RWPE2 (cell line): ENCODE measurements at regions not wholly inside any gene's neighbourhood (a gene's known extent, or its start where the extent isn't known, plus 50 kb on each side); places are given as distances from the start of the nearest gene placed in this dataset.

Experiments used
- ATAC-seq: fragments of 200-7000 bp; cut with Tn5 transposase; 3 replicates; pipeline ENCODE4 v1.9.1; 2021; ENCODE audit warnings: low read depth
- DNase-seq: peaks from one replicate; pipeline ENCODE4 v3.0.0-alpha.2; 2020; ENCODE audit warnings: low spot score
- H3K27ac ChIP-seq: fragments of 450-650 bp; 2 replicates; pipeline ENCODE4 v1.5.1; 2017; ENCODE audit warnings: mild to moderate bottlenecking; ENCODE audit not compliant: poor library complexity, severe bottlenecking
- H3K27me3 ChIP-seq: fragments of 250-450 bp; sonication (Bioruptor Pico); 2 replicates; pipeline ENCODE4 v1.5.1; 2021; ENCODE audit warnings: mild to moderate bottlenecking, moderate library complexity; ENCODE audit not compliant: insufficient read depth, poor library complexity, severe bottlenecking
- H3K36me3 ChIP-seq: fragments of 250-450 bp; sonication (Bioruptor Pico); 2 replicates; pipeline ENCODE4 v1.5.1; 2020; ENCODE audit warnings: low read depth, mild to moderate bottlenecking, moderate library complexity
- H3K4me1 ChIP-seq: fragments of 250-450 bp; sonication (Bioruptor Pico); 2 replicates; pipeline ENCODE4 v1.5.1; 2021; ENCODE audit warnings: mild to moderate bottlenecking, moderate library complexity; ENCODE audit not compliant: insufficient read depth, poor library complexity, severe bottlenecking
- H3K4me3 ChIP-seq: fragments of 250-450 bp; sonication (Bioruptor Pico); 2 replicates; pipeline ENCODE4 v1.5.1; 2021; ENCODE audit warnings: mild to moderate bottlenecking, moderate library complexity; ENCODE audit not compliant: severe bottlenecking
- H3K9me3 ChIP-seq: fragments of 250-450 bp; sonication (Bioruptor Pico); 2 replicates; pipeline ENCODE4 v1.5.1; 2021; ENCODE audit warnings: mild to moderate bottlenecking, moderate library complexity; ENCODE audit not compliant: severe bottlenecking
- TF ChIP-seq, protein P1 (sequence below): fragments of 450-650 bp; IDR thresholded peaks from one replicate; pipeline ENCODE4 v1.5.1; 2017; ENCODE audit warnings: mild to moderate bottlenecking, moderate library complexity; ENCODE audit not compliant: poor library complexity, severe bottlenecking

DNA sequence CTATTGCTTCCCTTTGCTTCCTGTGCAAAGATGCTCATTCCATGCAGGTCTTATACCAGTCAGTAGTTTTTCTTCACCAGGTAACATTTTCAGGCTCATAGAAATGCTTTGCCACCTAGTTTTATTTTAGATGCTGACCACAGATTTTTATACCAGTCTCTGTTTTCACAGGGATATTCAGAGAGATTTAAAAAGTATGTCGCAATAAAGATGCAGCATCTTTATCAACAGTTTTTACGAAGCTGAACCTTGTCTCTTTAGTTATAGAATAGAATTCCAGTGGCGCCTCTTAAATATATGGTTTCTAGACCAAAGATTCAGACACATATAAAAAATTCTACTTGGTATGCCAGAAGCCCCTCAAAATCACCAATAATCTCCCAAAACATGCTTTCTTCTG is 155.7 kb upstream of the PCSK5 start:
- Histone ChIP-seq H3K27me3 (no peaks in the 10 kb centered on the region), H3K9me3 (no peaks in the 10 kb centered on the region)
- no peak for ATAC-seq

DNA sequence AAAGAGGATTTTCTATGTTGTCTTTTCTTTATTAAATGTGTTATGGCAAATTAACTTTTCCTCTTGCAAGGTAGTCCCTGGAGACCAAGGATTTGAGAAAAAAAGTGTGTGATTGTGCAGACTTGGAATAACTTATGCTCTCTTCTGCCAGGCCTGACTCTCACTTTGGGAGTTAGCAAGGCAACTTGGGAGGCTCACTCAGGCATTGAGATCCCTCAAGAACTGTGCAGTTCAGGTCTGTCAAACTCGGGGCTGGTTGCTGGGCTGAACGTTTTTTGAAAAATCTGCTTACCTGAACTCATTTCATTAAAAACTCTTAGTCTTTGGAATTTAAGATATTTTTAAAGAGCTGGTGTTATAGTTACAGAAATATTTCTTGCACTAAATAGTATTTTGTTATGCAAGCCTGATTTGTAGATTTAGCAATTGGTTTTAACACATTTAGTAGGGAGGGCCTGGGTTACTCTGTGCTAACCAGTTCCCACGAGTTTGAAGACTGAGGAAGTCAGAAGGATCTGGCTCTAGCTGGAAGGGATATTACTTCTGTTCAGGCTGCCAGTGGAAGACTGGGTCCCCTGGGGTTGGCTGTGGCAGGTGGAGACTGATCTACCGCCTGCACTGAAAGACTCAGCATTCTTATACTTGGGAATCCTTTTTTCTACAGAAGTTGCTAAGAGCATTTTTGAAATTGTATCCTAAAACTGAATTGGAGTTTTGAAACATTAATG is 150.4 kb upstream of the PCSK5 start:
- TF ChIP-seq, protein P1, sequence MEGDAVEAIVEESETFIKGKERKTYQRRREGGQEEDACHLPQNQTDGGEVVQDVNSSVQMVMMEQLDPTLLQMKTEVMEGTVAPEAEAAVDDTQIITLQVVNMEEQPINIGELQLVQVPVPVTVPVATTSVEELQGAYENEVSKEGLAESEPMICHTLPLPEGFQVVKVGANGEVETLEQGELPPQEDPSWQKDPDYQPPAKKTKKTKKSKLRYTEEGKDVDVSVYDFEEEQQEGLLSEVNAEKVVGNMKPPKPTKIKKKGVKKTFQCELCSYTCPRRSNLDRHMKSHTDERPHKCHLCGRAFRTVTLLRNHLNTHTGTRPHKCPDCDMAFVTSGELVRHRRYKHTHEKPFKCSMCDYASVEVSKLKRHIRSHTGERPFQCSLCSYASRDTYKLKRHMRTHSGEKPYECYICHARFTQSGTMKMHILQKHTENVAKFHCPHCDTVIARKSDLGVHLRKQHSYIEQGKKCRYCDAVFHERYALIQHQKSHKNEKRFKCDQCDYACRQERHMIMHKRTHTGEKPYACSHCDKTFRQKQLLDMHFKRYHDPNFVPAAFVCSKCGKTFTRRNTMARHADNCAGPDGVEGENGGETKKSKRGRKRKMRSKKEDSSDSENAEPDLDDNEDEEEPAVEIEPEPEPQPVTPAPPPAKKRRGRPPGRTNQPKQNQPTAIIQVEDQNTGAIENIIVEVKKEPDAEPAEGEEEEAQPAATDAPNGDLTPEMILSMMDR, result no peak
- no peaks in the 10 kb centered on the region for H3K9me3 ChIP-seq
- no peaks in the 10 kb centered on the region for H3K4me1 ChIP-seq
- no peak overlapping the region for H3K27ac ChIP-seq
- H3K36me3 ChIP-seq, result no peaks in the 10 kb centered on the region
- ATAC-seq (no peak), DNase-seq (no peak)
- no peaks in the 10 kb centered on the region for H3K27me3 ChIP-seq
- no peak overlapping the region for H3K4me3 ChIP-seq

More for the DNA sequence above, 155.7 kb upstream of the PCSK5 start:
- DNase-seq, result no peak
- Histone ChIP-seq H3K36me3 (no peaks in the 10 kb centered on the region), H3K27ac (no peak overlapping the region), H3K4me1 (no peaks in the 10 kb centered on the region), H3K4me3 (no peak overlapping the region)
- TF ChIP-seq, protein P1, result no peak

DNA sequence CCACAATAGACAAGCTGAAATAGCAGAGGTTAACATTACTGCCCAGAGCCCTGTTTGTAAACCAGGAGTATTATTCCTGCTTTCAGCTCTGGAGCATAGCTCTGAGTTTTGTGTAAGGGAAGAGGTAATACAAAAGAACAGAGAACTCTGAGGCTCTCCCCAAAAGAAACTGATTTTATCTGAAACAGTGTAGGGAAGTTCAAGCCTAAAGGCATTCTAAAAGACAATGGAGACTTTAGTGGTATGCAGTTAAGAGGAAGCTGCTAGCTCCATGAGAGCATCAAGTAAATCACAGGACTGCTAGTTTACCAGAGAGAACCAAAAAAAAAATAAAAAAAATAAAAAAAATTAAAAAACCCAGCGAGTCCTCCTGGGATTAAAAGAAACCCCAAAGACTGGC is 146.6 kb upstream of the PCSK5 start:
- TF ChIP-seq, protein P1, result no peak
- Histone ChIP-seq H3K4me3 (no peak overlapping the region), H3K27me3 (no peaks in the 10 kb centered on the region), H3K27ac (no peak overlapping the region), H3K36me3 (no peaks in the 10 kb centered on the region), H3K9me3 (no peaks in the 10 kb centered on the region), H3K4me1 (no peaks in the 10 kb centered on the region)
- ATAC-seq (no peak), DNase-seq (no peak)

DNA sequence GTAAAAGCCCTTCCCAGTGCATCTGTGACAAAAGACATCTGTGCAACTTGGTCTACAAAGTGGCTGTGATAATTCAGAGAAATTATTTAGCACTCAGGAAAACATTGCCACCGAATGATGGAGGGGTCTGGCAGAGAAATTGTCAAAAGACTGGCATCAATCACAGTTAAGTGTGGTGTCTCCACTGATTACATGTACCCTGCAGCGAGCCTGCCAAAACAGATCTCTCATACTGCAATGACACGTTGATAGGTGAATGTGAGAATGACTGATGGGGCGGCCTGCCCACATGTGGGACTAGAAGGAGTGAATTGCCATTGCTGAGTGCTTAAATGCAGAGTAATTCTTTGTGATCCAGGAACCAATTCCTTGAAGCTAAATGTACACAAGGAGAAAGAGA is 136.4 kb upstream of the PCSK5 start:
- H3K4me3 ChIP-seq, result no peak overlapping the region
- H3K9me3 ChIP-seq, result no peaks in the 10 kb centered on the region
- TF ChIP-seq, protein P1, result no peak
- no peak overlapping the region for H3K27ac ChIP-seq
- H3K36me3 ChIP-seq, result no peaks in the 10 kb centered on the region
- H3K4me1 ChIP-seq, result no peaks in the 10 kb centered on the region
- ATAC-seq, result no peak
- DNase-seq, result no peak
- H3K27me3 ChIP-seq, result no peaks in the 10 kb centered on the region

DNA sequence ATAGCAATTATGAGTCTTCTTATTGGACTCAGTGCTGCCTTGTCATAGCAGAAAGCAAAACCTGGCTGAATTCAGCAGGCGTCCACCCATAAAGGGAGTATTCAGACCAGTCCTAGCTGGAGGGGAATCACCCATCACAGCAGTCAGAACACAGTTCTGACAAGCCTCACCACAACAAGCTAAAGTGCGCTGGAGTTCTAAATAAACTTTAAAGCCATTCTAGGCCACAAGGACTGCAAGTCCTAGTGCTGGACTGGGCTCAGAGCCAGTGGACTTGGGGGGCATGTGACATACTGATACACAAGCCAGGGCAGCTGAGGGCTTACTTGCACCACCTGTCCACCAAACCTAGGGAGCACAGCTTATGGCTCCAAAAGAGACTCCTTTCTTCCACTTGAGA is 115.3 kb upstream of the PCSK5 start:
- ATAC-seq (no peak), DNase-seq (no peak)
- TF ChIP-seq, protein P1, result no peak
- Histone ChIP-seq H3K27ac (no peak overlapping the region), H3K36me3 (no peaks in the 10 kb centered on the region), H3K9me3 (no peaks in the 10 kb centered on the region), H3K27me3 (no peaks in the 10 kb centered on the region), H3K4me3 (no peak overlapping the region), H3K4me1 (no peaks in the 10 kb centered on the region)
